ENCODE measurements at regions not wholly inside any gene's neighbourhood (a gene's known extent, or its start where the extent isn't known, plus 50 kb on each side); places are given as distances from the start of the nearest gene placed in this dataset.

- DNase-seq: no peak
- Histone ChIP-seq H3K79me2 (ENCODE audit: low read depth) (no peaks in the 10 kb centered on the region), H2AFZ (no peak overlapping the region), H3K4me1 (replicated peaks; ENCODE audit: insufficient read depth) (peaks cover 33% of the 10 kb centered on the region), H3K36me3 (ENCODE audit: low read depth) (no peaks in the 10 kb centered on the region), H3K27me3 (ENCODE audit: insufficient read depth, low read depth) (no peaks in the 10 kb centered on the region), H3K4me3 (no peak overlapping the region), H3K27ac (no peak overlapping the region), H3F3A (ENCODE audit: insufficient read depth, low read depth) (peaks cover 41% of the 10 kb centered on the region; the same call in 1 of the 2 replicates), H3K4me2 (no peak overlapping the region), H3K9me2 (ENCODE audit: insufficient read depth) (no peaks in the 10 kb centered on the region), H3K9me3 (ENCODE audit: insufficient read depth, low read depth) (no peaks in the 10 kb centered on the region), H4K20me1 (ENCODE audit: insufficient read depth) (no peaks in the 10 kb centered on the region)
- intact Hi-C loops (cut with micrococcal nuclease; ENCODE audit: unreplicated experiment): no loop called here
- ChIA-PET POLR2A (ENCODE audit: unreplicated experiment) (no interaction called here), CTCF (interaction anchor here (0.6 kb wide), 1 partner anchor 654 kb away, joined by 16 read pairs; no protein-coding TSS in a partner anchor)
- TF ChIP-seq EZH2 (IDR thresholded peaks at IDR 0.05; ENCODE audit: low read depth) (no peak), CTCF (conservative IDR thresholded peaks at IDR 0.05) (no peak)
- no TSS peak for BruUV-seq (replicated peaks)
These were observed 65.1 kb upstream of the RASD2 start for GRCh38 chr22:35475545-35475944.

DNA sequence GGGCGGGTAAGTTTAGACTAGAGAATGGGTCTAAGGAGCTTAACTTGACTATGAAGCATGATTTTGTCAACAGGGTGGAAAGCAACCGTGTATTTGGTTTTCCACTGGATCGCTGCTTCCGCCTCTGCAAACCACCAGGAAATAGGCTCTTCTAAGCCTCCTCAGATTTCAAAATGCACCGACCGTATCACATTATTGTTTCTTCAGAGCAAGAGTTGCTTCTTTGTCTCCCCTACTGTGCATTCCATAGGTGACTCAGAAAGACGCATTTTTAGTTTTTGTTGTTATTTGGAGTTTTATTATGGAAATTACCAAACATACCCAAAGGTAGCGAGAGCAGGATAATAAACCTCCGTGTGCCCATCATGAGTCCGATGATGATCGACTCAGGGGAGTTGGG lies 64.3 kb upstream of the RASD2 start:
- peaks cover 43% of the 10 kb centered on the region; the same call in 1 of the 2 replicates for H3F3A ChIP-seq (ENCODE audit: insufficient read depth, low read depth)
- BruUV-seq (replicated peaks): no TSS peak
- peak overlapping the region; percentile 3; the same call in 1 of the 2 replicates for H3K4me2 ChIP-seq

DNA sequence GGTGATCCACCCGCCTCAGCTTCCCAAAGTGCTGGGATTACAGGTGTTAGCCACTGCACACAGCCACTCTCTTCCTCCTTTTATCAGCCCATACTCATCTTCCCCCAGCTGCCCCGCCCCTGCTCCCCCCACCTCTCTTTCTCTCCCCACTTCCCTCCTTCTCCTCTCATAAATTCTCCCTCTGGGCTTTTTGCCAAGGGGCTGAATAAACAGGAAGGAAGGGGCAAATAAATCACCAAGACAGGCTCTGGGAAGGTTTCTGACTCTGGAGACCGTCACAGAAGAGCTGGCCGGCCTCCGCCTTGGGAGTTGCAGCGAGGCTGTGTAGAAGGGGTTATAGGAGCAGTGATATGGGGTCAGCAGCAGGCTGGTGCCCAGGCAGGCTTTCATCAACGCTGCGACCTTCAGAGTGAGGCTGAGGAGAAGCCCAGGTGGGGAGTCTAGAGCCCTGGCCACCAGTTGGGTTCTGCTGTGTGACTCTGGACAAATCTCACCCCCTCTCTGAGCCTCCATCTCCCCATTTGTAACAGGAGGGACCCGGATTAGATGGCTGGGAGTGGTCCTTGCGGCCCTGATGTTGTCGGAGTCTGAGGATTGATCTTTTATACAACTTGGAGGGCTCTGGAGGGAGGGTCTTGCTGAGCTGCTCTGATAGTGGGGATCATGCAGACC lies 62.6 kb upstream of the RASD2 start:
- H3K4me2 ChIP-seq: peak overlapping the region; percentile 41

More for the DNA sequence above, 64.3 kb upstream of the RASD2 start:
- CTCF ChIA-PET: interaction anchor here (0.6 kb wide), 1 partner anchor 46 kb away, joined by 7 read pairs; no protein-coding TSS in a partner anchor
- Histone ChIP-seq H3K4me3 (no peak overlapping the region), H3K36me3 (ENCODE audit: low read depth) (no peaks in the 10 kb centered on the region), H3K9me3 (ENCODE audit: insufficient read depth, low read depth) (no peaks in the 10 kb centered on the region), H3K27me3 (ENCODE audit: insufficient read depth, low read depth) (no peaks in the 10 kb centered on the region), H3K27ac (no peak overlapping the region), H3K4me1 (replicated peaks; ENCODE audit: insufficient read depth) (peaks cover 41% of the 10 kb centered on the region), H3K79me2 (ENCODE audit: low read depth) (no peaks in the 10 kb centered on the region), H4K20me1 (ENCODE audit: insufficient read depth) (no peaks in the 10 kb centered on the region), H3K9me2 (ENCODE audit: insufficient read depth) (no peaks in the 10 kb centered on the region), H2AFZ (no peak overlapping the region)
- POLR2A ChIA-PET (ENCODE audit: unreplicated experiment): no interaction called here
- TF ChIP-seq CTCF (conservative IDR thresholded peaks at IDR 0.05) (no peak), EZH2 (IDR thresholded peaks at IDR 0.05; ENCODE audit: low read depth) (no peak)
- DNase-seq: peak; percentile 15 to 75
- intact Hi-C loops (cut with micrococcal nuclease; ENCODE audit: unreplicated experiment): no loop called here

More for the DNA sequence above, 62.6 kb upstream of the RASD2 start:
- no peak overlapping the region for H2AFZ ChIP-seq
- no peaks in the 10 kb centered on the region for H3K27me3 ChIP-seq (ENCODE audit: insufficient read depth, low read depth)
- BruUV-seq (replicated peaks): no TSS peak
- peaks cover 41% of the 10 kb centered on the region; the same call in 1 of the 2 replicates for H3F3A ChIP-seq (ENCODE audit: insufficient read depth, low read depth)
- CTCF ChIA-PET: interaction anchor here (0.6 kb wide), 1 partner anchor 102 kb away, joined by 3 read pairs; no protein-coding TSS in a partner anchor
- no peaks in the 10 kb centered on the region for H3K36me3 ChIP-seq (ENCODE audit: low read depth)
- H3K9me2 ChIP-seq (ENCODE audit: insufficient read depth): no peaks in the 10 kb centered on the region
- H3K27ac ChIP-seq: no peak overlapping the region
- DNase-seq: peak; percentile 65 to 82
- H3K4me1 ChIP-seq (replicated peaks; ENCODE audit: insufficient read depth): peaks cover 47% of the 10 kb centered on the region
- intact Hi-C loops (cut with micrococcal nuclease; ENCODE audit: unreplicated experiment): no loop called here
- no peaks in the 10 kb centered on the region for H4K20me1 ChIP-seq (ENCODE audit: insufficient read depth)
- POLR2A ChIA-PET (ENCODE audit: unreplicated experiment): interaction anchor here (0.9 kb wide), 1 partner anchor 55 kb away, joined by 4 read pairs; no protein-coding TSS in a partner anchor
- TF ChIP-seq CTCF (conservative IDR thresholded peaks at IDR 0.05) (no peak), EZH2 (IDR thresholded peaks at IDR 0.05; ENCODE audit: low read depth) (no peak)
- H3K4me3 ChIP-seq: no peak overlapping the region
- H3K9me3 ChIP-seq (ENCODE audit: insufficient read depth, low read depth): no peaks in the 10 kb centered on the region
- H3K79me2 ChIP-seq (ENCODE audit: low read depth): no peaks in the 10 kb centered on the region
